Body of pancreas (tissue), 4 donors: ENCODE measurements at regions not wholly inside any gene's neighbourhood (a gene's known extent, or its start where the extent isn't known, plus 50 kb on each side); places are given as distances from the start of the nearest gene placed in this dataset.

Experiments used
- ATAC-seq: fragments of 150-250 bp; one replicate; pipeline ENCODE4 v1.9.1; 2016
- DNase-seq, 4 donors: peaks; one replicate each; pipeline ENCODE4 v3.0.0-alpha.2; 2019
- H3K27ac ChIP-seq, 4 donors: fragments of 200-600 bp; sonication (generic); 1 replicate in 3 of 4; 2 replicates in 1 of 4; pipeline versions ENCODE4 v1.5.1 to v1.6.1; 2016 to 2019; ENCODE audit warnings: mild to moderate bottlenecking in 1 of 4, mixed read lengths in 1 of 4, moderate library complexity in 1 of 4
- H3K27me3 ChIP-seq, 2 donors: fragments of 200-600 bp; sonication (generic); one replicate each; pipeline ENCODE4 v1.6.0; 2016; ENCODE audit warnings: mild to moderate bottlenecking in 1 of 2
- H3K36me3 ChIP-seq, 2 donors: fragments of 200-600 bp; sonication (generic); replicated peaks in 1 of 2; 2 replicates each; pipeline ENCODE4 v1.5.1; 2016; ENCODE audit warnings: low read depth in 2 of 2; ENCODE audit not compliant: insufficient read depth in 1 of 2
- H3K4me1 ChIP-seq: fragments of 200-600 bp; sonication (generic); one replicate; pipeline ENCODE4 v1.6.0; 2016
- H3K4me3 ChIP-seq, 2 donors: fragments of 200-600 bp; sonication (generic); 1 replicate in 1 of 2; 2 replicates in 1 of 2; pipeline ENCODE4 v1.5.1; 2016 to 2019
- H3K9me3 ChIP-seq, 3 donors: fragments of 200-600 bp; sonication (generic); 1 replicate in 2 of 3; 2 replicates in 1 of 3; pipeline ENCODE4 v1.5.1; 2016
- CTCF ChIP-seq, 7 experiments: fragments of 450-650 bp in 4 of 7; fragments of 200-600 bp in 3 of 7; sonication (generic) in 3 of 7; IDR thresholded peaks; one replicate each; pipeline ENCODE4 v1.5.1; 2016 to 2019; ENCODE audit warnings: antibody characterized with exemption in 7 of 7
- POLR2A ChIP-seq, 3 donors: fragments of 450-650 bp; IDR thresholded peaks; one replicate each; pipeline ENCODE4 v1.6.1; 2016; ENCODE audit warnings: antibody characterized with exemption in 3 of 3, mild to moderate bottlenecking in 2 of 3
- WGBS, 2 donors: methylation state at CpG; one replicate each; pipeline ENCODE4 v1.1.5; 2017; 5-methylcytosine and 5-hydroxymethylcytosine counted together
- intact Hi-C: fragments of 100-400 bp; cut with DNase I; formaldehyde crosslinking; loops from one replicate; pipeline ENCODE4 v1.15.1; 2023

DNA sequence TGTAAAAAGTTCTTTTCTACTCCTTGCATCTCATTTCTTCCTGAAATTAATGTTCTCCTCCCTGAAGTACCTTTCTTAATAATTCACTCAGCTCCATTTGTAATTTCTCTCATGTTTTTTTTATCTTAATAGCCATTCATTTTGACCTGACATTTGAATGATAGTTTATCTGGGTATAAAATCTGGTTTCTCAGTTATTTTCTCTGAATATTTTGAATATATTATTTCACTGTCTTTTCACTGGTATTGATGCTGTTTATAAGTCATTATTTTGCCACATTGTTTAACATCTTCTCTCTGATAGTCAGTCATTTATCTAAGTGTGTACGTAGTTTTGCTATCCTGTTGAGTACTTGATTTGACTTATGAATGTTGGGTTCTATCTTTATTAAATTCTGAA lies 68.8 kb upstream of the ARHGAP18 start:
- Histone ChIP-seq H3K9me3 (no peaks in the 10 kb centered on the region), H3K27me3 (no peaks in the 10 kb centered on the region), H3K36me3 (no peaks in the 10 kb centered on the region), H3K4me3 (no peak overlapping the region), H3K27ac (no peak overlapping the region), H3K4me1 (no peaks in the 10 kb centered on the region)
- ATAC-seq = no peak
- no peak for DNase-seq
- WGBS, 2 donors = 3 to 24% methylated on average over 1 of the region's 1 CpG
- intact Hi-C loops = no loop called here
- TF ChIP-seq CTCF (IDR thresholded peaks at IDR 0.05) = no peak
- no peak for TF ChIP-seq POLR2A (IDR thresholded peaks at IDR 0.05)

DNA sequence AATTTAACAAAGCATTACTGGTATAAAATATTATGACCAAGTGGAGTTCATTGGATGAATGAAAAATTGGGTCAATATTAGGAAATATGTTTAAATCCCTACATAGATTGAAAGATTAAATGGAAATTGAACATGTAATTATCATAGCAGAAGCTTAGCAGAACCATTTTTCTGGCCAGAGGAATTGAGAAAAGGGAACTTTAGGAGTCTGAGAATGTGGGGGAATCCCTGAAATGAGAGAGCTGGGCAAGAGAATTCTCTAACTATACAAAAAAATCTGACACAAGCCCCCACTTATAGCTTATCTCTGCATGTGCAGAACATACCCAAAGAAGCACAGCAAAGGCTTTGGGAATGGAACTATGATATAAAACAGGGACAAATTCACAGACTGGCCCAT lies 67.4 kb upstream of the ARHGAP18 start:
- TF ChIP-seq POLR2A (IDR thresholded peaks at IDR 0.05) = no peak
- TF ChIP-seq CTCF (IDR thresholded peaks at IDR 0.05) = no peak
- DNase-seq (no peak), ATAC-seq (no peak)
- Histone ChIP-seq H3K27me3 (no peaks in the 10 kb centered on the region), H3K36me3 (no peaks in the 10 kb centered on the region), H3K9me3 (no peaks in the 10 kb centered on the region), H3K27ac (no peak overlapping the region), H3K4me3 (no peak overlapping the region), H3K4me1 (no peaks in the 10 kb centered on the region)
- intact Hi-C loops = no loop called here

GRCh38 chr6:129776542-129777330 lies 66.8 kb upstream of the ARHGAP18 start:
- ATAC-seq = no peak

GRCh38 chr6:129774697-129775447 lies 64.9 kb upstream of the ARHGAP18 start:
- ATAC-seq = peak; percentile 84
- no peak overlapping the region for H3K4me3 ChIP-seq

More at GRCh38 chr6:129776542-129777330, 66.8 kb upstream of the ARHGAP18 start:
- H3K9me3 ChIP-seq = no peaks in the 10 kb centered on the region
- no peak for DNase-seq
- TF ChIP-seq POLR2A (IDR thresholded peaks at IDR 0.05) (no peak), CTCF (IDR thresholded peaks at IDR 0.05) (no peak)
- H3K36me3 ChIP-seq = no peaks in the 10 kb centered on the region
- 90 to 95% methylated on average over 3 of the region's 3 CpGs for WGBS, 2 donors
- H3K27me3 ChIP-seq = no peaks in the 10 kb centered on the region
- no peaks in the 10 kb centered on the region for H3K4me1 ChIP-seq
- H3K27ac ChIP-seq = no peak overlapping the region
- intact Hi-C loops = no loop called here
- no peak overlapping the region for H3K4me3 ChIP-seq

More at GRCh38 chr6:129774697-129775447, 64.9 kb upstream of the ARHGAP18 start:
- Histone ChIP-seq H3K27me3 (no peaks in the 10 kb centered on the region), H3K27ac (no peak overlapping the region), H3K36me3 (no peaks in the 10 kb centered on the region), H3K4me1 (no peaks in the 10 kb centered on the region), H3K9me3 (no peaks in the 10 kb centered on the region)
- intact Hi-C loops = no loop called here
- 18 to 31% methylated on average over 8 of the region's 8 CpGs for WGBS, 2 donors
- TF ChIP-seq POLR2A (IDR thresholded peaks at IDR 0.05) (no peak), CTCF (IDR thresholded peaks at IDR 0.05) (peak; percentile 70 to 86 (median 79))
- DNase-seq = peak; percentile 72 to 74 (median 74)
